Duodenal mucosa (tissue), 2 donors: ENCODE measurements at regions not wholly inside any gene's neighbourhood (a gene's known extent, or its start where the extent isn't known, plus 50 kb on each side); places are given as distances from the start of the nearest gene placed in this dataset.

Experiments
- H3K27ac ChIP-seq: one replicate; pipeline ENCODE4 v1.7.0; 2013; ENCODE audit warnings: low read depth, low read length
- H3K27me3 ChIP-seq, 2 donors: one replicate each; pipeline ENCODE4 v1.7.0; 2013; ENCODE audit warnings: low read length in 2 of 2, control low read depth in 1 of 2; ENCODE audit not compliant: insufficient read depth in 2 of 2, control insufficient read depth in 1 of 2
- H3K36me3 ChIP-seq, 2 donors: one replicate each; pipeline ENCODE4 v1.7.0; 2013; ENCODE audit warnings: low read length in 2 of 2, control low read depth in 1 of 2; ENCODE audit not compliant: insufficient read depth in 2 of 2, control insufficient read depth in 1 of 2
- H3K4me1 ChIP-seq, 2 donors: one replicate each; pipeline ENCODE4 v1.7.0; 2013; ENCODE audit warnings: low read length in 2 of 2, control low read depth in 1 of 2; ENCODE audit not compliant: insufficient read depth in 2 of 2, control insufficient read depth in 1 of 2
- H3K4me3 ChIP-seq, 2 donors: one replicate each; pipeline ENCODE4 v1.7.0; 2013; ENCODE audit warnings: low read length in 2 of 2, low read depth in 1 of 2
- H3K9ac ChIP-seq, 2 donors: one replicate each; pipeline ENCODE4 v1.7.0; 2013; ENCODE audit warnings: low read length in 2 of 2, low read depth in 1 of 2
- H3K9me3 ChIP-seq, 2 donors: one replicate each; pipeline ENCODE4 v1.7.0; 2013; ENCODE audit warnings: low read length in 2 of 2, control low read depth in 1 of 2; ENCODE audit not compliant: control insufficient read depth in 1 of 2

- H3K4me1 ChIP-seq, result peaks cover 5 to 19% of the 10 kb centered on the region in 2 donors
- no peak overlapping the region for H3K27ac ChIP-seq
- no peaks in the 10 kb centered on the region for H3K36me3 ChIP-seq
- H3K9me3 ChIP-seq, result no peaks in the 10 kb centered on the region
- no peaks in the 10 kb centered on the region for H3K27me3 ChIP-seq
- H3K9ac ChIP-seq, result no peak overlapping the region
- H3K4me3 ChIP-seq, result no peak overlapping the region
Observed at GRCh38 chr2:120596191-120596811, 139.4 kb upstream of the GLI2 start.

DNA sequence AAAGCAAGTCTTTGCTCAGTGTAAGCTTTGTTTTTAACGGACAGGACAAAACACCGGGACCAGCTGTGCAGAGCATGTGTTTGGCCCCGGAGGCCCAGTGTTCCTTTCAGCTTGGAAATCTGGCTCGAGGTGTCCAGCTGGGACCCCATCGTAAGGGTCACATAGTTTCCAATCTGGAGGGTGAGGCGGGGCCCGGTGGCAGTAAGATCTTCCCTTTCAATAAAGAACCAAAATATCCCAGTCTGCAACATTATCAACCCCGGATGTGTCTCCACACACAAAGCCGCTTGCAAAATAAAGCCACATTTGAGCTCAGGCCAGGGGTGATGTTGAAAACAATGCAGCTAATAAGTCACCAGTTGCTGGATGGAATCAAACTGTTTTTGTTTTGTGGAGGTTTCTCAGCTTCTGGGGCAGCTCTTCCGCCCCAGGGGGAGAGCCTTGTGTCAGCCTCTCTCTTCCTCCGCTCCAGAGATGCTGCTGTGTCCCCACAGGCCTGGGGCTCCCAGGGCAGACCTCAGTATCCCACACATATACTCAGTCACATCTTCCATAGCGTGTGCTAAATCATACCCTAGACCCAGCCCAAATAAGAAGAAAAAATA lies 138.6 kb upstream of the GLI2 start:
- no peak overlapping the region for H3K4me3 ChIP-seq
- H3K9ac ChIP-seq, result no peak overlapping the region
- peaks cover 5 to 19% of the 10 kb centered on the region in 2 donors for H3K4me1 ChIP-seq
- H3K27ac ChIP-seq, result no peak overlapping the region
- H3K9me3 ChIP-seq, result no peaks in the 10 kb centered on the region
- H3K27me3 ChIP-seq, result no peaks in the 10 kb centered on the region
- H3K36me3 ChIP-seq, result no peaks in the 10 kb centered on the region

DNA sequence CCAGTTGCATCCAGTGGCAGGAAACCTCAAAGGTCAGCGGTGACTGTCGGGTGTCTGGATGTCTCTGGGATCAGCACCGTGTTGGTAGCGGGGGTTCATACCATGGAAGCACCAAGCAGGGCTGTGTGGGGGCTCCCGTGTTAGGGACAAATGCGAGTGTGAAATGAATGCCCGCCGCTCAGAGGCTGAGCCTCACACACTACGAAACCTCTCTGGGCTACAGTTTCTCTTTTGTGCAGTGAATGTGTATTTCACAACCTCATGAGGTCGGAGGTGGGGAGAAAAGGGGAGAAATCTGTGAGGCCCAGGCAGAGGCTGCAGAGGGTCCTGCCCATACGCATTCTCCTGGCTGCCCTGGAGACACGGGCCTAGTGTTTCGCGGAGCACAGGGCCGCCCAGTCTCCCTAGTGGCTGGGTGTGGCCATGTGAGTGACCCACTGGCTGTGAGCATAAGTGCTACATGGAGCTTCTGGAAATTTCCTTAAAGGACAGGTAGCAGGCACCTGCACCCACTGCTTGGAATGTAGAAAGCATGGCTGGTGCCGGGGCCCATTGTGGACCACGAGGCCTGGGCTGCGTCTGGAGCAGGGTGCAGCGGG lies 138.0 kb upstream of the GLI2 start:
- H3K27ac ChIP-seq, result no peak overlapping the region
- no peaks in the 10 kb centered on the region for H3K9me3 ChIP-seq
- no peaks in the 10 kb centered on the region for H3K36me3 ChIP-seq
- no peak overlapping the region for H3K9ac ChIP-seq
- no peaks in the 10 kb centered on the region for H3K27me3 ChIP-seq
- no peak overlapping the region for H3K4me3 ChIP-seq
- peaks cover 5 to 19% of the 10 kb centered on the region in 2 donors for H3K4me1 ChIP-seq

DNA sequence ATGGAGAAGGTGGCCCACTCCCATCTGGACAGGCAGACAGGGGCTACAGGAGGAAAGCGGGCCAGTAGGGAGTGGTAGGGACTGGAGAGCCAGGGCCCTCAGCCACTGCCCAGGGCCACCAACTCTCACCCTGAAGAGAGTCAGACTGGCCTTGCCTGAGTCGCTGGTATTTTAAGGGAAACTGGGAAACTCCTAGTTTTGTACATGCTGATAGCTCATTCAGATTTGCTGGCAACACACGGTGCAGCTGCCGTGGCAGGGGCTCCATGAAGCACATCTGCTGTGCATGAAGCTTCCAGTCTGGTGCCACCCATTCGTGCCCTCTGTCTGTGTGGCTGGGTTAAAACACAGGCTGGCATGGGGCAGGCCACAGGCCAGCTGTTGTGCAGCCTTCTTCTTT lies 137.3 kb upstream of the GLI2 start:
- Histone ChIP-seq H3K27ac (no peak overlapping the region), H3K4me3 (no peak overlapping the region), H3K27me3 (no peaks in the 10 kb centered on the region), H3K4me1 (peaks cover 5 to 19% of the 10 kb centered on the region in 2 donors), H3K36me3 (no peaks in the 10 kb centered on the region), H3K9me3 (no peaks in the 10 kb centered on the region), H3K9ac (no peak overlapping the region)

GRCh38 chr2:120599072-120599471 lies 136.6 kb upstream of the GLI2 start:
- no peak overlapping the region for H3K4me3 ChIP-seq
- no peaks in the 10 kb centered on the region for H3K27me3 ChIP-seq

DNA sequence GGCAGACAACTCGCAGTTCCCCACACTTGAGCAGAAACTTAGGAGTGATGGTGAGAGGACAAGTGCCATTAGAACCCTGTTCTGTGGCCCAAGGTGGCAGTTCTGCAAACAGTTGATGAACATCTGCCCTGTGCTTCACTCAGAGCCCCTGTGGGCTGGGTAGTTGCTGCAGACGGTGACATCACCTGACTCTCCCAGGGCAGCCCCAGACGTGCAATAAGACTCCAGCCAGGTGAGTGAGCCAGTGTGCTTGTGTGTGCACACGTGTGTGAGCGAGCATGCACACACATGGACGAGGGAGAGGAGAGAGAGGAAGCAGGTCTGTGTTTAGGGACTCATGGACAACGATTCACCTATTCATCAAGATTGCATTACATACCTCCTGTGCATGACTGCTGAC lies 136.0 kb upstream of the GLI2 start:
- Histone ChIP-seq H3K4me1 (peaks cover 0 to 8% of the 10 kb centered on the region in 2 donors), H3K9ac (no peak overlapping the region), H3K36me3 (no peaks in the 10 kb centered on the region), H3K4me3 (no peak overlapping the region), H3K27ac (no peak overlapping the region), H3K9me3 (no peaks in the 10 kb centered on the region), H3K27me3 (no peaks in the 10 kb centered on the region)

More at GRCh38 chr2:120599072-120599471, 136.6 kb upstream of the GLI2 start:
- no peak overlapping the region for H3K27ac ChIP-seq
- H3K4me1 ChIP-seq, result peaks cover under 1 to 14% of the 10 kb centered on the region in 2 donors
- H3K36me3 ChIP-seq, result no peaks in the 10 kb centered on the region
- H3K9me3 ChIP-seq, result no peaks in the 10 kb centered on the region
- H3K9ac ChIP-seq, result no peak overlapping the region

GRCh38 chr2:120600335-120600734 lies 135.3 kb upstream of the GLI2 start:
- H3K9me3 ChIP-seq, result no peaks in the 10 kb centered on the region
- no peaks in the 10 kb centered on the region for H3K27me3 ChIP-seq
- H3K4me3 ChIP-seq, result no peak overlapping the region
- no peaks in the 10 kb centered on the region for H3K36me3 ChIP-seq
- H3K9ac ChIP-seq, result no peak overlapping the region
- peaks cover 0 to 6% of the 10 kb centered on the region in 2 donors for H3K4me1 ChIP-seq
- H3K27ac ChIP-seq, result no peak overlapping the region

DNA sequence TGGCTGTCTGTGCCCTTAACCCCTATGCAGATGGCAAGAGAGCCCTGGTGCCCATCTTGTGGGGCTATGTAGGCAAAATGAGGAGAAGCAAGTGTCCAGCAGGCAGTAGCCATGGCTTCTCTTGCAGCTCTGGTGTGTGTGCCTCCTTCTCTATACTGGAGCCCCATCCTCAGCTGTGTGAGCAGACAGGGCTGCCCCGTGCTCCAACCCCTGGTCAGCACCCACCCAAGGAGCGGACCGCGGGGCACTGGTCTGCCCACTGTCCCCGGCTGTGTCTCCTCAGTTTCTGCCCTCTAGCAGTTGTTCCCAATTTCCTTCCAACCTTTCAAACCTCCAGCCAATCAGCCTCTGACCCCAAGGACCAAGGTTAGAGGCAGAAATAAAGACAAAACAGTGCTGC lies 134.9 kb upstream of the GLI2 start:
- Histone ChIP-seq H3K27ac (no peak overlapping the region), H3K9me3 (no peaks in the 10 kb centered on the region), H3K4me1 (peaks cover 0 to 6% of the 10 kb centered on the region in 2 donors), H3K9ac (no peak overlapping the region), H3K4me3 (no peak overlapping the region), H3K27me3 (no peaks in the 10 kb centered on the region), H3K36me3 (no peaks in the 10 kb centered on the region)

DNA sequence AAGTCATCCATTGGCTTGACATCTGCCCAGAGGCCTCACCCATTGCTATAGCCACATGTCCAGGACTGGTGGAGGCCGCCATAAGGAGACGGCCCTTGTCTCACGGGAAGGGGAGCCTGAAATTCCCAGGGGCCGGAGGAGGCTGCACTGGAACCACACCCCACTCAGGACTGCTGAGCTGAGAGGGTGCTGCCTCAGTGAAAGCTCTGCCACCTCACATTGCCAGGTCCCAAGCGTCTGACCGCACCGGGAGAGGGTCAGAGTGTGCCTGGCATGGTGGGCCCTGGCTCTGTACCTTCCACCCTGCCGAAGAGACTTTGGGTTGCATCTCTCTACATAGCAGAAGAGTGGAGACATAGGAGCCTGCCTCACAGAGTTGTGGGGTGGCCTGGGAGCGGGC lies 134.1 kb upstream of the GLI2 start:
- H3K27me3 ChIP-seq, result peaks cover 0 to 6% of the 10 kb centered on the region in 2 donors
- no peak overlapping the region for H3K27ac ChIP-seq
- no peaks in the 10 kb centered on the region for H3K36me3 ChIP-seq
- no peak overlapping the region for H3K4me3 ChIP-seq
- no peak overlapping the region for H3K9ac ChIP-seq
- H3K4me1 ChIP-seq, result peaks cover 0 to 6% of the 10 kb centered on the region in 2 donors
- no peaks in the 10 kb centered on the region for H3K9me3 ChIP-seq

- no peak overlapping the region for H3K27ac ChIP-seq
- no peaks in the 10 kb centered on the region for H3K36me3 ChIP-seq
- H3K9me3 ChIP-seq, result no peaks in the 10 kb centered on the region
- H3K4me1 ChIP-seq, result peaks cover 0 to 5% of the 10 kb centered on the region in 2 donors
- H3K9ac ChIP-seq, result no peak overlapping the region
- H3K27me3 ChIP-seq, result peaks cover 0 to 6% of the 10 kb centered on the region in 2 donors
- H3K4me3 ChIP-seq, result no peak overlapping the region
Observed at GRCh38 chr2:120602251-120602650, 133.4 kb upstream of the GLI2 start.
